ENCODE measurements at regions not wholly inside any gene's neighbourhood (a gene's known extent, or its start where the extent isn't known, plus 50 kb on each side); places are given as distances from the start of the nearest gene placed in this dataset.

GRCh38 chr4:154982187-154983047 is 201.3 kb downstream of the RBM46 start:
- H3K9me3 ChIP-seq (ENCODE audit: control insufficient read depth in 1 of 2, insufficient read depth in 1 of 2, low read depth in 1 of 2, low read length in 2 of 2) = no peaks in the 10 kb centered on the region
- peak overlapping the region; percentile 16; the same call in 1 of the 2 replicates for H3K4me2 ChIP-seq (ENCODE audit: low read length)
- CTCF ChIA-PET = interaction anchor here (0.6 to 2.2 kb wide), 5 partner anchors 44 to 388 kb away, joined by 3 to 12 read pairs (median 3); no protein-coding TSS in a partner anchor
- ATAC-seq = peak; percentile 98
- no peak for TF ChIP-seq ELF1 (IDR thresholded peaks at IDR 0.05; ENCODE audit: borderline replicate concordance, low read depth)
- no peak for TF ChIP-seq ZNF274 (IDR thresholded peaks at IDR 0.05; ENCODE audit: low read depth, low read length)
- TF ChIP-seq YY1 (IDR thresholded peaks at IDR 0.05; ENCODE audit: extremely low read depth, insufficient replicate concordance, low read depth, low read length) = peak; percentile 21
- TF ChIP-seq CTCF (IDR thresholded peaks at IDR 0.05 in 2 of 3, conservative IDR thresholded peaks at IDR 0.05 in 1 of 3; ENCODE audit: borderline replicate concordance in 1 of 3, insufficient read depth in 1 of 3, low read depth in 2 of 3, low read length in 2 of 3) = peak; percentile 75 to 83 (median 75)
- peak; percentile 77 for TF ChIP-seq RAD21 (IDR thresholded peaks at IDR 0.05; ENCODE audit: low read depth)
- no peak for TF ChIP-seq TCF7L2 (IDR thresholded peaks at IDR 0.05; ENCODE audit: borderline replicate concordance, extremely low read depth, insufficient read depth, insufficient read length)
- no peak for TF ChIP-seq CEBPB (IDR thresholded peaks at IDR 0.05; ENCODE audit: low read depth)
- H3K27ac ChIP-seq (ENCODE audit: low read depth, low read length) = no peak overlapping the region
- no peaks in the 10 kb centered on the region for H4K20me1 ChIP-seq (ENCODE audit: insufficient read depth)
- BruUV-seq (replicated peaks) = no TSS peak
- H3K4me3 ChIP-seq (replicated peaks in 1 of 2; ENCODE audit: low read depth in 1 of 2, low read length in 2 of 2) = no peak overlapping the region
- no peaks in the 10 kb centered on the region for H3K36me3 ChIP-seq (ENCODE audit: control insufficient read depth in 1 of 2, insufficient read depth in 2 of 2, low read length in 2 of 2)
- no peaks in the 10 kb centered on the region for H3K9me2 ChIP-seq (ENCODE audit: insufficient read depth)
- no peaks in the 10 kb centered on the region for H3K79me2 ChIP-seq (ENCODE audit: insufficient read depth, low read length)
- POLR2A ChIA-PET = no interaction called here
- H3K27me3 ChIP-seq (ENCODE audit: insufficient read depth, low read length) = no peaks in the 10 kb centered on the region
- RAD21 ChIA-PET (ENCODE audit: low non-redundant PET in 1 of 2, low total read pairs in 2 of 2, uncharacterized antibody in 2 of 2, unreplicated experiment in 2 of 2) = interaction anchor here in 1 of 2 experiments (0.9 kb wide), 1 partner anchor 371 kb away, joined by 3 read pairs; no protein-coding TSS in a partner anchor
- no peak overlapping the region for H3K9ac ChIP-seq (ENCODE audit: low read length)
- intact Hi-C loops (cut with micrococcal nuclease) = loop anchor here (1.0 to 10.0 kb wide), 4 partner anchors 372 to 804 kb away; partner anchors contain the start of gene PLRG1
- peak overlapping the region; percentile 71 for H2AFZ ChIP-seq (ENCODE audit: low read depth, low read length, poor library complexity, severe bottlenecking)
- DNase-seq (ENCODE audit: low read depth, low spot score) = peak; percentile 58
- no peaks in the 10 kb centered on the region for H3K4me1 ChIP-seq (ENCODE audit: control insufficient read depth in 1 of 2, insufficient read depth in 2 of 2, low read length in 2 of 2)

Measured in HCT116 (cell line).